ENCODE measurements at regions not wholly inside any gene's neighbourhood (a gene's known extent, or its start where the extent isn't known, plus 50 kb on each side); places are given as distances from the start of the nearest gene placed in this dataset.

DNA sequence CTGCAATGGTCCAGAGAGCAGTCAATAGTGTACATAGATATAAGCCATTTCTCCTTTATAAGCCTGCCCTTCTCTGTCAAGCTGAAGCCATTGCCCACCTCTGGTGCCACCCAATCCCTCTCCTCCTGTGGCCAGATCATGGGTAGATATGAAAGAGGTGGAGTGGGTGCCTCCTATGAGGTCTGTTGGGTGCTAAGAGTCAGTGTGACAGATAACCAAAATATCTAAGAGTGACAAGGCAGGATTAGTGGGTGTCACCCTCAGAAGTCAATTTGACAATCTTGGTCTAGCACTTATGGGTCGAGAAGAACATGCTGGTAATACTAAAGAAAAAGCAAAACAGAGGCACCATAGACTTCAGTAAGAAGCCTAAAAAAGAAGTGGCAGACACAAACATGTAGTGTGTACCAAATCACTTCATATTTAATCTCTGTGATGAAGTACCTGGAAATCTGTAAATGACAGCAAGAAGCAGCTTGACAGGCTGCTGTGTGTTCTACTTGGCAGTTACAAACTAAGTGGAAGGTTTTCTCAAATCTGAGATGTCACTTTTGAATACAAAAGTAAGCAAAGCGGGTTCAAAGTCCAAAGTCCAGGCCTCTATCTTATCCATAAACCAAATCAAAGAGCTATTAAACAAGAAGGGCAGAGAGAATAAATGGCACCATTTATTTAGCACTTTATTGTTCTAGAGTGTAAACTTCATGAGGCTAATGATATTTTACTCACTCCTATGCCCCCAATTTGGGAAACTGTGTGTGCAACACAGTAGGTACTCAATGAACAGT lies 118.9 kb upstream of the EOMES start:
- H3K27me3 ChIP-seq (replicated peaks; ENCODE audit: insufficient read depth), result no peaks in the 10 kb centered on the region
- TF ChIP-seq, protein P1, sequence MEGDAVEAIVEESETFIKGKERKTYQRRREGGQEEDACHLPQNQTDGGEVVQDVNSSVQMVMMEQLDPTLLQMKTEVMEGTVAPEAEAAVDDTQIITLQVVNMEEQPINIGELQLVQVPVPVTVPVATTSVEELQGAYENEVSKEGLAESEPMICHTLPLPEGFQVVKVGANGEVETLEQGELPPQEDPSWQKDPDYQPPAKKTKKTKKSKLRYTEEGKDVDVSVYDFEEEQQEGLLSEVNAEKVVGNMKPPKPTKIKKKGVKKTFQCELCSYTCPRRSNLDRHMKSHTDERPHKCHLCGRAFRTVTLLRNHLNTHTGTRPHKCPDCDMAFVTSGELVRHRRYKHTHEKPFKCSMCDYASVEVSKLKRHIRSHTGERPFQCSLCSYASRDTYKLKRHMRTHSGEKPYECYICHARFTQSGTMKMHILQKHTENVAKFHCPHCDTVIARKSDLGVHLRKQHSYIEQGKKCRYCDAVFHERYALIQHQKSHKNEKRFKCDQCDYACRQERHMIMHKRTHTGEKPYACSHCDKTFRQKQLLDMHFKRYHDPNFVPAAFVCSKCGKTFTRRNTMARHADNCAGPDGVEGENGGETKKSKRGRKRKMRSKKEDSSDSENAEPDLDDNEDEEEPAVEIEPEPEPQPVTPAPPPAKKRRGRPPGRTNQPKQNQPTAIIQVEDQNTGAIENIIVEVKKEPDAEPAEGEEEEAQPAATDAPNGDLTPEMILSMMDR (IDR thresholded peaks at IDR 0.05), result no peak
- DNase-seq (ENCODE audit: low spot score) (no peak), ATAC-seq (ENCODE audit: insufficient number of reproducible peaks, low FRiP score, low read depth) (no peak)
- no peak overlapping the region for H3K4me3 ChIP-seq
- H3K4me1 ChIP-seq (ENCODE audit: control insufficient read depth in 1 of 2, low read depth in 2 of 2), result no peaks in the 10 kb centered on the region
- no peaks in the 10 kb centered on the region for H3K36me3 ChIP-seq
- H3K27ac ChIP-seq, result no peak overlapping the region
- no peaks in the 10 kb centered on the region for H3K9me3 ChIP-seq

DNA sequence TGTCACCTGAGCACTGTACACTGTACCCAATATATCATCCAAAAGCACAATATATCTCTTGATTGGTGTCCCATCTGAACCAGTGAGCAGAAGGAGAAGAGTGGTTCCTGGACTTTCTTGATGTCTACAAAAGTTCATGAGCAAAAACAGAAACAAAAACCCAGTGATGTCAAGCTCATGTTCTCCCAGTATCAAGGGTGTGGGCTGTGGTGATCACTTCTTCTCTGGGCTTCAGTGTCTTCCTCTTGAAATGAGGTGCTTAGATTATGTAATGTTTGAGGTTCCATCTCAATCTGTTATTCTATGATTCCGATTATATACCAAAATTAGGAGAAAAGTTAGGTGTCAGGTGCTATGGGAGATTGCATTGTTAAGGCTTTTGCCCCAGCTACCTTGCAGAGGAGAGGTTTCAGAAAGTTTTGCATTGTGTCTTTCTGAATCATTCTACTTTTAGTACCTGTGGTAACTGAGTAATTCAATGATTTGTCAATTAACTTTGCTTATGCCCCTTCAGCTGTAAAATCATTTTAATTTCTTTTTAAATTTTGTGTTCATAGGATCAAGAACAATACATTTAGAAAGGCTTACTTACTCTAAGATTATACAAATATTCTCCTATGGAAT lies 122.0 kb upstream of the EOMES start:
- Histone ChIP-seq H3K4me3 (no peak overlapping the region), H3K4me1 (ENCODE audit: control insufficient read depth in 1 of 2, low read depth in 2 of 2) (no peaks in the 10 kb centered on the region), H3K27ac (no peak overlapping the region), H3K9me3 (no peaks in the 10 kb centered on the region), H3K36me3 (no peaks in the 10 kb centered on the region), H3K27me3 (replicated peaks; ENCODE audit: insufficient read depth) (no peaks in the 10 kb centered on the region)
- TF ChIP-seq, protein P1 (IDR thresholded peaks at IDR 0.05), result no peak
- DNase-seq (ENCODE audit: low spot score), result no peak
- ATAC-seq (ENCODE audit: insufficient number of reproducible peaks, low FRiP score, low read depth), result no peak

DNA sequence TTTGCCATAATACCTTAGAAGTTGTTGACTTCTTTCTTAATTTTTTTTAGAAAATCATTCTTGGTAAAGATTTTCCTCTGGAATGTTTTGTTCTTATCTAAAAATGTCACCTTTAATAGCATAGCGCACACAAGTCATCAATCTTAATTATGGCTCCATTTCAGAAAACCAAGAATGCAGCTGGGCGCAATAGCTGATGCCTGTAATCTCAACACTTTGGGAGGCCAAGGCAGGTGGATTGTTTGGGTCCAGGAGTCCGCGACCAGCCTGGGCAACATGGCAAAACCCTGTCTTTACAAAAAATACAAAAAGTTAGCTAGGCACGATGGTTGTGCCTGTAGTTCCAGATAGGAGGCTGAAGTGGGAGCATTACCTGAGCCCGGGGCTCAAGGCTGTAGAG lies 125.6 kb upstream of the EOMES start:
- no peak overlapping the region for H3K27ac ChIP-seq
- DNase-seq (ENCODE audit: low spot score), result no peak

DNA sequence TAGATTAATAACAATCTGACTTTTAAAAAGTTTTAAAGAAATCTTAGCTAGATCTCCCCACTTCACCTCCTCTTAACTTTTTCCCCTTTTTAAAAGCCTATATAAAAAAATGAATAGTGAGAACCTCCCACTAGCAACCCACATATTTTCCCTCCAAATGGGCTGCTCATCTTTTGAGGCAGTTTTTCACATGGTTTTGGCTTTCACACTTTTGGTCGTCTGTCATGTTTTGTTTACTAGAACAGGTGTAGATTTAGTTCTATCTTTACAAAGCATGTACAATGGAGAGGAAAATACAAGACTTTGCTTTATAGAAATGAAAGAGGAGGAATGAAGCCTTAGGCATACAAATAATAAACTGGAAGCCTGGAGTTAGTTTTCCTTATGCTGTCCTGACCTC lies 126.7 kb upstream of the EOMES start:
- H3K27ac ChIP-seq, result no peak overlapping the region
- no peaks in the 10 kb centered on the region for H3K27me3 ChIP-seq (replicated peaks; ENCODE audit: insufficient read depth)
- DNase-seq (ENCODE audit: low spot score), result no peak
- no peaks in the 10 kb centered on the region for H3K4me1 ChIP-seq (ENCODE audit: control insufficient read depth in 1 of 2, low read depth in 2 of 2)
- ATAC-seq (ENCODE audit: insufficient number of reproducible peaks, low FRiP score, low read depth), result no peak
- H3K4me3 ChIP-seq, result no peak overlapping the region
- peaks cover 2% of the 10 kb centered on the region for H3K9me3 ChIP-seq
- H3K36me3 ChIP-seq, result no peaks in the 10 kb centered on the region
- TF ChIP-seq, protein P1 (IDR thresholded peaks at IDR 0.05), result no peak

More for the DNA sequence above, 125.6 kb upstream of the EOMES start:
- H3K9me3 ChIP-seq, result no peaks in the 10 kb centered on the region
- no peak for ATAC-seq (ENCODE audit: insufficient number of reproducible peaks, low FRiP score, low read depth)
- TF ChIP-seq, protein P1 (IDR thresholded peaks at IDR 0.05), result no peak
- H3K27me3 ChIP-seq (replicated peaks; ENCODE audit: insufficient read depth), result no peaks in the 10 kb centered on the region
- no peak overlapping the region for H3K4me3 ChIP-seq
- no peaks in the 10 kb centered on the region for H3K4me1 ChIP-seq (ENCODE audit: control insufficient read depth in 1 of 2, low read depth in 2 of 2)
- H3K36me3 ChIP-seq, result no peaks in the 10 kb centered on the region

DNA sequence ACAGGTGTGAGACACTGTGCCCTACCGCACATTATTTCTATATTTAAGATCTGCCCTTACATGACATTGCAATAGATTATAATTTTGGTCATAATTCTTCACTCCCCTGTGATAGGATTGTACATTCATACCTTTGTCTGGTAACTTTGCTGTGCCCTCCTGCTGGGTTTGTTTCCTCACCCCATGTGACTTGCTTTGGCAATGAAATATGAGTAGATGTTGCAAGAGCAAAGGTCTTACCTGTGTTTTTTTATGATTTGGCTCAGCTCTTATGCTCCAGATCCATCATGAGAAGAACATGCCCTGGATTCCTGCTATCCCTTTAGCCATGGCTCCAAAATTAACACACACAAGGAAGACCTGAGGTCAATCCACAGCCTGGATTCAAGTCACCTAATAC lies 137.7 kb upstream of the EOMES start:
- peaks cover 9% of the 10 kb centered on the region for H3K9me3 ChIP-seq
- H3K4me1 ChIP-seq (ENCODE audit: control insufficient read depth in 1 of 2, low read depth in 2 of 2), result no peaks in the 10 kb centered on the region
- no peaks in the 10 kb centered on the region for H3K36me3 ChIP-seq
- DNase-seq (ENCODE audit: low spot score) (no peak), ATAC-seq (ENCODE audit: insufficient number of reproducible peaks, low FRiP score, low read depth) (no peak)
- no peak overlapping the region for H3K27ac ChIP-seq
- TF ChIP-seq, protein P1 (IDR thresholded peaks at IDR 0.05), result no peak
- no peaks in the 10 kb centered on the region for H3K27me3 ChIP-seq (replicated peaks; ENCODE audit: insufficient read depth)
- H3K4me3 ChIP-seq, result no peak overlapping the region
